ENCODE measurements at regions not wholly inside any gene's neighbourhood (a gene's known extent, or its start where the extent isn't known, plus 50 kb on each side); places are given as distances from the start of the nearest gene placed in this dataset.

GRCh38 chr6:163729127-163729872, 314.8 kb downstream of the QKI start:
- no peak for TF ChIP-seq CTCF (IDR thresholded peaks at IDR 0.05)

GRCh38 chr6:163728442-163729126, 314.1 kb downstream of the QKI start:
- no peak for TF ChIP-seq CTCF (IDR thresholded peaks at IDR 0.05)

GRCh38 chr6:163726037-163726695, 311.6 kb downstream of the QKI start:
- TF ChIP-seq CTCF (IDR thresholded peaks at IDR 0.05): no peak

- no peak for TF ChIP-seq CTCF (IDR thresholded peaks at IDR 0.05)
Measured at GRCh38 chr6:163725008-163725941, 310.8 kb downstream of the QKI start.

GRCh38 chr6:163724196-163724595, 309.7 kb downstream of the QKI start:
- no peak for TF ChIP-seq CTCF (IDR thresholded peaks at IDR 0.05)

- no peak for TF ChIP-seq CTCF (IDR thresholded peaks at IDR 0.05)
Measured at GRCh38 chr6:163723759-163724158, 309.2 kb downstream of the QKI start.
